OCI-M1 (cell line): ENCODE measurements at regions not wholly inside any gene's neighbourhood (a gene's known extent, or its start where the extent isn't known, plus 50 kb on each side); places are given as distances from the start of the nearest gene placed in this dataset.
A peak's percentile ranks its signal among the peaks of the same experiment; 100 is the strongest.

Source experiments
- DNase-seq: peaks from one replicate; lab custom pipeline; 2025; lab: John Stamatoyannopoulos, UW

GRCh38 chr2:122875091-122875865, 1119.8 kb downstream of the TSN start:
- no peak for DNase-seq

GRCh38 chr2:122883849-122884248, 1128.4 kb downstream of the TSN start:
- no peak for DNase-seq

- DNase-seq = no peak
These were observed 1129.4 kb downstream of the TSN start for GRCh38 chr2:122884889-122885288.

GRCh38 chr2:122885436-122885835, 1130.0 kb downstream of the TSN start:
- DNase-seq = no peak

GRCh38 chr2:122886479-122887145, 1131.2 kb downstream of the TSN start:
- DNase-seq = no peak

GRCh38 chr2:122899614-122900013, 1125.5 kb upstream of the CNTNAP5 start:
- no peak for DNase-seq

GRCh38 chr2:122905431-122905830, 1119.7 kb upstream of the CNTNAP5 start:
- no peak for DNase-seq

GRCh38 chr2:122908159-122908558, 1116.9 kb upstream of the CNTNAP5 start:
- no peak for DNase-seq

GRCh38 chr2:122927197-122927596, 1097.9 kb upstream of the CNTNAP5 start:
- no peak for DNase-seq

- DNase-seq = no peak
These were observed 1097.2 kb upstream of the CNTNAP5 start for GRCh38 chr2:122927710-122928557.

GRCh38 chr2:122929347-122929746, 1095.7 kb upstream of the CNTNAP5 start:
- no peak for DNase-seq

GRCh38 chr2:122935506-122935905, 1089.6 kb upstream of the CNTNAP5 start:
- DNase-seq = no peak

- DNase-seq = no peak
These were observed 1085.3 kb upstream of the CNTNAP5 start for GRCh38 chr2:122939796-122940195.

GRCh38 chr2:122949523-122949922, 1075.6 kb upstream of the CNTNAP5 start:
- no peak for DNase-seq

GRCh38 chr2:122955776-122956175, 1069.3 kb upstream of the CNTNAP5 start:
- DNase-seq = no peak

- peak; percentile 3 for DNase-seq
These were observed 1064.1 kb upstream of the CNTNAP5 start for GRCh38 chr2:122960759-122961641.

GRCh38 chr2:122966461-122966860, 1058.6 kb upstream of the CNTNAP5 start:
- no peak for DNase-seq

- no peak for DNase-seq
These were observed 1047.5 kb upstream of the CNTNAP5 start for GRCh38 chr2:122977580-122977979.

GRCh38 chr2:122980671-122981070, 1044.4 kb upstream of the CNTNAP5 start:
- no peak for DNase-seq

- no peak for DNase-seq
These were observed 1042.2 kb upstream of the CNTNAP5 start for GRCh38 chr2:122982936-122983335.

- DNase-seq = no peak
These were observed 1036.5 kb upstream of the CNTNAP5 start for GRCh38 chr2:122988395-122989221.
